ENCODE measurements at regions not wholly inside any gene's neighbourhood (a gene's known extent, or its start where the extent isn't known, plus 50 kb on each side); places are given as distances from the start of the nearest gene placed in this dataset.

DNA sequence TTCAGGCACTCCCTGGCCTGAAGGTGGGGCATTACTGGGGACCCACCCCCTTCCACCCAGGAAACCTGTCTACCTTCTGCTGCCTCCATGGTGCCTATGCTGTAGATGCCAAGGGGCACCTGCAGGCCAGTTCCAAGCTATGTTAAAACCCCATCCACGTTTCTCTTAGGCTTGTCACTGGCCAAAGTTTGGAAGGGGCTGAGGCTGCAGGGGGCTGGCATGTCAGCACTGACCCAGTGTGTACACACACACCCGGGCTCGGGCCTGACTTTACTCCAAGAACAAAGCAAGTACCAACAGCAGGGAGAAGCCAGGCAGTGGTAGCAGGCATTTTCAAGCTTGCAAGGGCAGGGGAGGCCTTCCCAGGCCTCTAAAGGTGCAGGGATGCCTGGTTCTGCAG lies 53.8 kb upstream of the PCDH15 start:
- TF ChIP-seq, protein P1, sequence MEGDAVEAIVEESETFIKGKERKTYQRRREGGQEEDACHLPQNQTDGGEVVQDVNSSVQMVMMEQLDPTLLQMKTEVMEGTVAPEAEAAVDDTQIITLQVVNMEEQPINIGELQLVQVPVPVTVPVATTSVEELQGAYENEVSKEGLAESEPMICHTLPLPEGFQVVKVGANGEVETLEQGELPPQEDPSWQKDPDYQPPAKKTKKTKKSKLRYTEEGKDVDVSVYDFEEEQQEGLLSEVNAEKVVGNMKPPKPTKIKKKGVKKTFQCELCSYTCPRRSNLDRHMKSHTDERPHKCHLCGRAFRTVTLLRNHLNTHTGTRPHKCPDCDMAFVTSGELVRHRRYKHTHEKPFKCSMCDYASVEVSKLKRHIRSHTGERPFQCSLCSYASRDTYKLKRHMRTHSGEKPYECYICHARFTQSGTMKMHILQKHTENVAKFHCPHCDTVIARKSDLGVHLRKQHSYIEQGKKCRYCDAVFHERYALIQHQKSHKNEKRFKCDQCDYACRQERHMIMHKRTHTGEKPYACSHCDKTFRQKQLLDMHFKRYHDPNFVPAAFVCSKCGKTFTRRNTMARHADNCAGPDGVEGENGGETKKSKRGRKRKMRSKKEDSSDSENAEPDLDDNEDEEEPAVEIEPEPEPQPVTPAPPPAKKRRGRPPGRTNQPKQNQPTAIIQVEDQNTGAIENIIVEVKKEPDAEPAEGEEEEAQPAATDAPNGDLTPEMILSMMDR (IDR thresholded peaks at IDR 0.05): no peak
- TF ChIP-seq POLR2A (IDR thresholded peaks at IDR 0.05): no peak

Data from uterus (tissue), 2 donors.